Stimulated activated effector memory CD8-positive, alpha-beta T cell treated with anti-CD3 and anti-CD28 coated beads, Interleukin-12 subunit alpha, Interleukin-12 subunit beta, amount 100 ng/mL, for 72 hours (primary cell): ENCODE measurements at regions not wholly inside any gene's neighbourhood (a gene's known extent, or its start where the extent isn't known, plus 50 kb on each side); places are given as distances from the start of the nearest gene placed in this dataset.

Experiments used
- ATAC-seq: fragments of 150-1000 bp; cut with Tn5 transposase; 2 replicates; pipeline ENCODE4 v1.10.0; 2021
- DNase-seq, 2 donors: peaks; one replicate each; pipeline ENCODE4 v3.0.0; 2021 to 2022; ENCODE audit warnings: low spot score in 2 of 2
- H3K27ac Mint-ChIP-seq: one replicate; pipeline ENCODE4 v1.8.0; 2022; ENCODE audit warnings: mild to moderate bottlenecking, mixed read lengths
- H3K36me3 Mint-ChIP-seq: one replicate; pipeline ENCODE4 v1.8.0; 2022; ENCODE audit warnings: mild to moderate bottlenecking, mixed read lengths
- H3K4me1 Mint-ChIP-seq: one replicate; pipeline ENCODE4 v1.8.0; 2022; ENCODE audit warnings: mixed read lengths
- H3K4me3 Mint-ChIP-seq: one replicate; pipeline ENCODE4 v1.8.0; 2022; ENCODE audit warnings: mild to moderate bottlenecking, mixed read lengths
- H3K9me3 Mint-ChIP-seq: one replicate; pipeline ENCODE4 v1.8.0; 2022; ENCODE audit warnings: mixed read lengths

- Mint-ChIP-seq H3K9me3 (peaks cover 14% of the 10 kb centered on the region), H3K4me1 (no peaks in the 10 kb centered on the region), H3K27ac (no peak overlapping the region), H3K36me3 (no peaks in the 10 kb centered on the region), H3K4me3 (no peak overlapping the region)
- no peak for ATAC-seq
- DNase-seq, result no peak
Observed at GRCh38 chr1:72942008-72942407, 659.7 kb upstream of the NEGR1 start.

GRCh38 chr1:72938408-72938807, 656.1 kb upstream of the NEGR1 start:
- no peak overlapping the region for H3K4me3 Mint-ChIP-seq
- H3K9me3 Mint-ChIP-seq, result peaks cover 8% of the 10 kb centered on the region
- ATAC-seq (no peak), DNase-seq (no peak)
- H3K4me1 Mint-ChIP-seq, result no peaks in the 10 kb centered on the region
- no peaks in the 10 kb centered on the region for H3K36me3 Mint-ChIP-seq
- H3K27ac Mint-ChIP-seq, result no peak overlapping the region

GRCh38 chr1:72937905-72938304, 655.6 kb upstream of the NEGR1 start:
- no peak for DNase-seq
- Mint-ChIP-seq H3K27ac (no peak overlapping the region), H3K36me3 (no peaks in the 10 kb centered on the region)

GRCh38 chr1:72936942-72937341, 654.6 kb upstream of the NEGR1 start:
- peaks cover 8% of the 10 kb centered on the region for H3K9me3 Mint-ChIP-seq
- ATAC-seq, result no peak
- H3K27ac Mint-ChIP-seq, result no peak overlapping the region

More at GRCh38 chr1:72937905-72938304, 655.6 kb upstream of the NEGR1 start:
- H3K4me1 Mint-ChIP-seq, result no peaks in the 10 kb centered on the region
- no peak overlapping the region for H3K4me3 Mint-ChIP-seq
- no peak for ATAC-seq
- peaks cover 8% of the 10 kb centered on the region for H3K9me3 Mint-ChIP-seq

GRCh38 chr1:72936151-72936740, 653.9 kb upstream of the NEGR1 start:
- DNase-seq (no peak), ATAC-seq (no peak)
- Mint-ChIP-seq H3K4me1 (no peaks in the 10 kb centered on the region), H3K9me3 (peaks cover 10% of the 10 kb centered on the region), H3K36me3 (no peaks in the 10 kb centered on the region), H3K4me3 (no peak overlapping the region), H3K27ac (no peak overlapping the region)

More at GRCh38 chr1:72936942-72937341, 654.6 kb upstream of the NEGR1 start:
- Mint-ChIP-seq H3K4me3 (no peak overlapping the region), H3K4me1 (no peaks in the 10 kb centered on the region), H3K36me3 (no peaks in the 10 kb centered on the region)
- no peak for DNase-seq

GRCh38 chr1:72932025-72932424, 649.7 kb upstream of the NEGR1 start:
- no peaks in the 10 kb centered on the region for H3K4me1 Mint-ChIP-seq
- H3K9me3 Mint-ChIP-seq, result peaks cover 32% of the 10 kb centered on the region
- no peak overlapping the region for H3K27ac Mint-ChIP-seq
- no peak overlapping the region for H3K4me3 Mint-ChIP-seq
- DNase-seq, result no peak
- no peak for ATAC-seq
- no peaks in the 10 kb centered on the region for H3K36me3 Mint-ChIP-seq

- DNase-seq (no peak), ATAC-seq (no peak)
- Mint-ChIP-seq H3K27ac (no peak overlapping the region), H3K4me3 (no peak overlapping the region), H3K9me3 (peaks cover 32% of the 10 kb centered on the region), H3K36me3 (no peaks in the 10 kb centered on the region), H3K4me1 (no peaks in the 10 kb centered on the region)
Observed at GRCh38 chr1:72930528-72930927, 648.2 kb upstream of the NEGR1 start.

GRCh38 chr1:72918940-72919339, 636.6 kb upstream of the NEGR1 start:
- ATAC-seq (no peak), DNase-seq (no peak)
- Mint-ChIP-seq H3K4me3 (no peak overlapping the region), H3K4me1 (no peaks in the 10 kb centered on the region), H3K27ac (no peak overlapping the region), H3K36me3 (no peaks in the 10 kb centered on the region), H3K9me3 (peaks cover 16% of the 10 kb centered on the region)

GRCh38 chr1:72917920-72918319, 635.6 kb upstream of the NEGR1 start:
- Mint-ChIP-seq H3K9me3 (peaks cover 16% of the 10 kb centered on the region), H3K36me3 (no peaks in the 10 kb centered on the region), H3K4me1 (no peaks in the 10 kb centered on the region), H3K27ac (no peak overlapping the region), H3K4me3 (no peak overlapping the region)
- ATAC-seq, result no peak
- no peak for DNase-seq

GRCh38 chr1:72915581-72915980, 633.2 kb upstream of the NEGR1 start:
- DNase-seq (no peak), ATAC-seq (no peak)
- no peaks in the 10 kb centered on the region for H3K4me1 Mint-ChIP-seq
- no peaks in the 10 kb centered on the region for H3K36me3 Mint-ChIP-seq
- no peak overlapping the region for H3K27ac Mint-ChIP-seq
- H3K4me3 Mint-ChIP-seq, result no peak overlapping the region
- peaks cover 14% of the 10 kb centered on the region for H3K9me3 Mint-ChIP-seq

- no peak overlapping the region for H3K4me3 Mint-ChIP-seq
- no peaks in the 10 kb centered on the region for H3K4me1 Mint-ChIP-seq
- no peak overlapping the region for H3K27ac Mint-ChIP-seq
- no peaks in the 10 kb centered on the region for H3K36me3 Mint-ChIP-seq
- no peak for DNase-seq
- H3K9me3 Mint-ChIP-seq, result peaks cover 20% of the 10 kb centered on the region
- ATAC-seq, result no peak
Observed at GRCh38 chr1:72911656-72912055, 629.3 kb upstream of the NEGR1 start.

GRCh38 chr1:72896256-72896655, 613.9 kb upstream of the NEGR1 start:
- Mint-ChIP-seq H3K4me3 (no peak overlapping the region), H3K9me3 (peaks cover 23% of the 10 kb centered on the region), H3K4me1 (no peaks in the 10 kb centered on the region), H3K36me3 (no peaks in the 10 kb centered on the region), H3K27ac (no peak overlapping the region)
- no peak for ATAC-seq
- no peak for DNase-seq

- no peak overlapping the region for H3K27ac Mint-ChIP-seq
- ATAC-seq, result no peak
- no peaks in the 10 kb centered on the region for H3K36me3 Mint-ChIP-seq
- H3K9me3 Mint-ChIP-seq, result peaks cover 25% of the 10 kb centered on the region
- no peaks in the 10 kb centered on the region for H3K4me1 Mint-ChIP-seq
- DNase-seq, result no peak
- H3K4me3 Mint-ChIP-seq, result no peak overlapping the region
Observed at GRCh38 chr1:72892461-72892860, 610.1 kb upstream of the NEGR1 start.

- Mint-ChIP-seq H3K27ac (no peak overlapping the region), H3K36me3 (no peaks in the 10 kb centered on the region), H3K4me1 (no peaks in the 10 kb centered on the region), H3K4me3 (no peak overlapping the region), H3K9me3 (peaks cover 25% of the 10 kb centered on the region)
- ATAC-seq, result no peak
- DNase-seq, result no peak
Observed at GRCh38 chr1:72891976-72892375, 609.6 kb upstream of the NEGR1 start.

- peaks cover 9% of the 10 kb centered on the region for H3K9me3 Mint-ChIP-seq
- no peak for DNase-seq
- H3K36me3 Mint-ChIP-seq, result no peaks in the 10 kb centered on the region
- no peak overlapping the region for H3K4me3 Mint-ChIP-seq
- no peak overlapping the region for H3K27ac Mint-ChIP-seq
- ATAC-seq, result no peak
- H3K4me1 Mint-ChIP-seq, result no peaks in the 10 kb centered on the region
Observed at GRCh38 chr1:72885841-72886240, 603.5 kb upstream of the NEGR1 start.

- Mint-ChIP-seq H3K4me1 (no peaks in the 10 kb centered on the region), H3K27ac (no peak overlapping the region), H3K4me3 (no peak overlapping the region), H3K9me3 (peaks cover 11% of the 10 kb centered on the region), H3K36me3 (no peaks in the 10 kb centered on the region)
- DNase-seq, result no peak
- ATAC-seq, result no peak
Observed at GRCh38 chr1:72885017-72885416, 602.7 kb upstream of the NEGR1 start.

GRCh38 chr1:72869873-72870272, 587.5 kb upstream of the NEGR1 start:
- Mint-ChIP-seq H3K36me3 (no peaks in the 10 kb centered on the region), H3K4me1 (no peaks in the 10 kb centered on the region), H3K9me3 (peaks cover 3% of the 10 kb centered on the region), H3K4me3 (no peak overlapping the region), H3K27ac (no peak overlapping the region)
- no peak for DNase-seq
- no peak for ATAC-seq
